ENCODE measurements at regions not wholly inside any gene's neighbourhood (a gene's known extent, or its start where the extent isn't known, plus 50 kb on each side); places are given as distances from the start of the nearest gene placed in this dataset.

DNA sequence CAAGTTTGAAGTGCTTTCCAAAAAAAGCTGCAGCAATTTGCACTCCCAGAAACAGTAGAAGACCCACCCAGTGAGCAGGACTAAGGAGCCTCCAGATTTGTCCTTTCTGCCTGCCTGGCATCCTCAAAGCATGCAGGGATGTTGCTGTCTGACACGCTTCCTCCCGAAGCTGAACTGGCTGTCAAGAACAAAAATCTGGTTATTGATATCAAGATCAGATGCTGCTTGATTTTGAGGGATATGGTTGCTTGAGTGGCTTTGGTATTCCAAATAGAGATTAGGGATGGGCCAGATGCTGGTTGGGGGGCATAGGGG is 143.3 kb downstream of the MRPS6 start:
- Histone ChIP-seq H3K27ac (ENCODE audit: low read depth, low read length) (no peak overlapping the region), H3K79me2 (ENCODE audit: control insufficient read depth in 1 of 2, insufficient read depth in 2 of 2, low read length in 2 of 2) (no peaks in the 10 kb centered on the region), H3K27me3 (replicated peaks in 1 of 4; ENCODE audit: control insufficient read depth in 3 of 4, extremely low read depth in 1 of 4, insufficient read depth in 3 of 4, low read length in 3 of 4) (no peaks in the 10 kb centered on the region), H4K91ac (replicated peaks; ENCODE audit: insufficient read length, low read length) (no peak overlapping the region), H3K23me2 (ENCODE audit: low read depth, low read length) (no peaks in the 10 kb centered on the region), H3K4ac (replicated peaks; ENCODE audit: insufficient read length, low read depth, low read length) (no peak overlapping the region), H3K36me3 (ENCODE audit: control insufficient read depth in 2 of 4, insufficient read depth in 4 of 4, low read length in 3 of 4) (no peaks in the 10 kb centered on the region), H2AFZ (ENCODE audit: low read length) (no peak overlapping the region), H3K18ac (ENCODE audit: extremely low read depth, low read length) (no peak overlapping the region), H2BK15ac (ENCODE audit: low read length) (no peak overlapping the region), H2BK20ac (ENCODE audit: low read length) (no peak overlapping the region), H2BK5ac (ENCODE audit: low read depth, low read length) (no peak overlapping the region), H3K79me1 (ENCODE audit: low read depth, low read length) (no peaks in the 10 kb centered on the region), H2BK12ac (ENCODE audit: low read depth, low read length) (no peak overlapping the region), H3K4me2 (ENCODE audit: insufficient read depth in 1 of 2, low read depth in 2 of 2, low read length in 2 of 2) (no peak overlapping the region), H4K8ac (ENCODE audit: extremely low read depth, insufficient read depth, low read length) (no peak overlapping the region), H4K20me1 (replicated peaks in 1 of 2; ENCODE audit: control insufficient read depth in 1 of 2, insufficient read depth in 2 of 2, low read length in 2 of 2) (no peaks in the 10 kb centered on the region), H3K56ac (replicated peaks; ENCODE audit: insufficient read length, low read depth, low read length) (no peak overlapping the region), H3K14ac (ENCODE audit: insufficient read length) (no peak overlapping the region), H2BK120ac (replicated peaks; ENCODE audit: low read depth, low read length) (no peak overlapping the region), H3K9ac (replicated peaks in 1 of 4; ENCODE audit: extremely low read depth in 1 of 4, low read depth in 3 of 4, low read length in 3 of 4) (no peak overlapping the region), H3K9me3 (ENCODE audit: insufficient read depth in 2 of 2, low read depth in 1 of 2, low read length in 1 of 2) (peaks cover 0 to 4% of the 10 kb centered on the region in 2 experiments; a peak in 1 of 4 replicates), H3K4me3 (ENCODE audit: extremely low read depth in 1 of 4, insufficient read depth in 2 of 4, low read depth in 3 of 4, low read length in 4 of 4) (no peak overlapping the region), H4K5ac (ENCODE audit: insufficient read length, low read depth, low read length) (no peak overlapping the region), H3K23ac (ENCODE audit: insufficient read length) (no peak overlapping the region), H2AK5ac (ENCODE audit: low read depth, low read length) (no peak overlapping the region), H3K4me1 (replicated peaks in 1 of 4; ENCODE audit: control insufficient read depth in 3 of 4, insufficient read depth in 4 of 4, low read length in 3 of 4) (no peaks in the 10 kb centered on the region)
- DNase-seq (ENCODE audit: low read depth in 1 of 2, low spot score in 2 of 2) = no peak
- CTCF ChIA-PET (ENCODE audit: partially characterized antibody) = interaction anchor here (0.8 to 2.0 kb wide), 3 partner anchors 12 to 48 kb away, joined by 3 to 4 read pairs (median 3); no protein-coding TSS in a partner anchor
- no peak for FAIRE-seq
- 43% methylated on average over 2 of the region's 2 CpGs; no CpG with 5 or more reads in 1 of the 2 experiments for WGBS, 2 experiments (ENCODE audit: extremely low coverage in 1 of 2, insufficient coverage in 1 of 2, insufficient read length in 1 of 2, insufficient replicate concordance in 2 of 2, low coverage in 1 of 2, low lambda C conversion rate in 2 of 2, missing lambda C conversion rate in 1 of 2)
- POLR2A ChIA-PET (ENCODE audit: partially characterized antibody) = interaction anchor here (1.2 to 1.3 kb wide), 2 partner anchors 13 to 142 kb away, joined by 3 to 4 read pairs; no protein-coding TSS in a partner anchor
- TF ChIP-seq RAD21 (IDR thresholded peaks at IDR 0.05 in 1 of 2, conservative IDR thresholded peaks at IDR 0.05 in 1 of 2; ENCODE audit: low read depth in 2 of 2, low read length in 2 of 2) (no peak), TCF12 (IDR thresholded peaks at IDR 0.05; ENCODE audit: low read depth, low read length) (no peak), CBX8 (IDR thresholded peaks at IDR 0.05; ENCODE audit: borderline replicate concordance, low read depth, low read length) (no peak), SIRT6 (IDR thresholded peaks at IDR 0.05; ENCODE audit: low read length) (no peak), CHD2 (IDR thresholded peaks at IDR 0.05; ENCODE audit: low read length) (no peak), SP1 (IDR thresholded peaks at IDR 0.05; ENCODE audit: low read depth, low read length) (no peak), HDAC2 (IDR thresholded peaks at IDR 0.05; ENCODE audit: borderline replicate concordance in 1 of 2, low read depth in 2 of 2, low read length in 2 of 2) (no peak), GABPA (IDR thresholded peaks at IDR 0.05; ENCODE audit: borderline replicate concordance, insufficient read depth, low read length) (no peak), KDM4A (IDR thresholded peaks at IDR 0.05; ENCODE audit: low read depth, low read length, severe bottlenecking) (no peak), ASH2L (IDR thresholded peaks at IDR 0.05; ENCODE audit: low read length) (no peak), RFX5 (IDR thresholded peaks at IDR 0.05; ENCODE audit: borderline replicate concordance, low read depth, low read length) (no peak), SUZ12 (IDR thresholded peaks at IDR 0.05; ENCODE audit: low read length) (no peak), BRCA1 (IDR thresholded peaks at IDR 0.05; ENCODE audit: low read depth, low read length) (no peak), ZNF274 (IDR thresholded peaks at IDR 0.05; ENCODE audit: borderline replicate concordance, extremely low read depth, low read length) (no peak)

All from H1 (cell line).